Cerebellar nuclear complex (tissue), 1 donor: ENCODE measurements at regions not wholly inside any gene's neighbourhood (a gene's known extent, or its start where the extent isn't known, plus 50 kb on each side); places are given as distances from the start of the nearest gene placed in this dataset.
"Not testable (repeated sequence)": the region's sequence is repeated elsewhere in the genome, so short reads cannot be mapped to it uniquely, and the experiment has no call there.

Experiments used
- DNase-seq, 2 experiments: peaks; one replicate each; lab custom pipeline; 2025; lab: John Stamatoyannopoulos, UW

- no peak for DNase-seq
Observed at GRCh38 chr4:156545003-156545785, 426.4 kb downstream of the PDGFC start.

GRCh38 chr4:156539376-156539775, 432.2 kb downstream of the PDGFC start:
- DNase-seq = no peak

GRCh38 chr4:156538651-156539257, 432.8 kb downstream of the PDGFC start:
- no peak for DNase-seq

- DNase-seq = no peak
Observed at GRCh38 chr4:156538210-156538609, 433.4 kb downstream of the PDGFC start.

- no peak for DNase-seq
Observed at GRCh38 chr4:156537286-156537685, 434.3 kb downstream of the PDGFC start.

GRCh38 chr4:156536661-156537060, 434.9 kb downstream of the PDGFC start:
- no peak for DNase-seq

- DNase-seq = no peak
Observed at GRCh38 chr4:156534205-156534604, 437.4 kb downstream of the PDGFC start.

GRCh38 chr4:156528216-156528615, 443.4 kb downstream of the PDGFC start:
- DNase-seq = no peak

GRCh38 chr4:156527237-156527993, 444.2 kb downstream of the PDGFC start:
- DNase-seq = no peak

GRCh38 chr4:156523991-156524390, 447.6 kb downstream of the PDGFC start:
- DNase-seq = no peak

- DNase-seq = no peak
Observed at GRCh38 chr4:156523492-156523891, 448.1 kb downstream of the PDGFC start.

- DNase-seq = no peak
Observed at GRCh38 chr4:156521631-156522030, 450.0 kb downstream of the PDGFC start.

GRCh38 chr4:156517956-156518355, 453.6 kb downstream of the PDGFC start:
- no peak for DNase-seq

- no peak for DNase-seq
Observed at GRCh38 chr4:156517546-156517945, 454.1 kb downstream of the PDGFC start.

GRCh38 chr4:156516698-156517097, 454.9 kb downstream of the PDGFC start:
- no peak for DNase-seq

- DNase-seq = no peak
Observed at GRCh38 chr4:156515295-156515694, 456.3 kb downstream of the PDGFC start.

GRCh38 chr4:156512622-156513021, 459.0 kb downstream of the PDGFC start:
- no peak for DNase-seq

- DNase-seq = not testable (repeated sequence)
Observed at GRCh38 chr4:156509921-156510320, 461.7 kb downstream of the PDGFC start.

- DNase-seq = no peak
Observed at GRCh38 chr4:156505341-156505955, 466.2 kb downstream of the PDGFC start.

- DNase-seq = no peak
Observed at GRCh38 chr4:156503119-156503518, 468.5 kb downstream of the PDGFC start.

- no peak for DNase-seq
Observed at GRCh38 chr4:156501962-156502361, 469.6 kb downstream of the PDGFC start.

- no peak for DNase-seq
Observed at GRCh38 chr4:156499684-156500083, 471.9 kb downstream of the PDGFC start.
